RWPE2 (cell line): ENCODE measurements at regions not wholly inside any gene's neighbourhood (a gene's known extent, or its start where the extent isn't known, plus 50 kb on each side); places are given as distances from the start of the nearest gene placed in this dataset.

ENCODE experiments used
- ATAC-seq: fragments of 200-7000 bp; cut with Tn5 transposase; 3 replicates; pipeline ENCODE4 v1.9.1; 2021; ENCODE audit warnings: low read depth
- DNase-seq: peaks from one replicate; pipeline ENCODE4 v3.0.0-alpha.2; 2020; ENCODE audit warnings: low spot score
- H3K27ac ChIP-seq: fragments of 450-650 bp; 2 replicates; pipeline ENCODE4 v1.5.1; 2017; ENCODE audit warnings: mild to moderate bottlenecking; ENCODE audit not compliant: poor library complexity, severe bottlenecking
- H3K27me3 ChIP-seq: fragments of 250-450 bp; sonication (Bioruptor Pico); 2 replicates; pipeline ENCODE4 v1.5.1; 2021; ENCODE audit warnings: mild to moderate bottlenecking, moderate library complexity; ENCODE audit not compliant: insufficient read depth, poor library complexity, severe bottlenecking
- H3K36me3 ChIP-seq: fragments of 250-450 bp; sonication (Bioruptor Pico); 2 replicates; pipeline ENCODE4 v1.5.1; 2020; ENCODE audit warnings: low read depth, mild to moderate bottlenecking, moderate library complexity
- H3K4me1 ChIP-seq: fragments of 250-450 bp; sonication (Bioruptor Pico); 2 replicates; pipeline ENCODE4 v1.5.1; 2021; ENCODE audit warnings: mild to moderate bottlenecking, moderate library complexity; ENCODE audit not compliant: insufficient read depth, poor library complexity, severe bottlenecking
- H3K4me3 ChIP-seq: fragments of 250-450 bp; sonication (Bioruptor Pico); 2 replicates; pipeline ENCODE4 v1.5.1; 2021; ENCODE audit warnings: mild to moderate bottlenecking, moderate library complexity; ENCODE audit not compliant: severe bottlenecking
- H3K9me3 ChIP-seq: fragments of 250-450 bp; sonication (Bioruptor Pico); 2 replicates; pipeline ENCODE4 v1.5.1; 2021; ENCODE audit warnings: mild to moderate bottlenecking, moderate library complexity; ENCODE audit not compliant: severe bottlenecking
- TF ChIP-seq, protein P1 (sequence below): fragments of 450-650 bp; IDR thresholded peaks from one replicate; pipeline ENCODE4 v1.5.1; 2017; ENCODE audit warnings: mild to moderate bottlenecking, moderate library complexity; ENCODE audit not compliant: poor library complexity, severe bottlenecking

DNA sequence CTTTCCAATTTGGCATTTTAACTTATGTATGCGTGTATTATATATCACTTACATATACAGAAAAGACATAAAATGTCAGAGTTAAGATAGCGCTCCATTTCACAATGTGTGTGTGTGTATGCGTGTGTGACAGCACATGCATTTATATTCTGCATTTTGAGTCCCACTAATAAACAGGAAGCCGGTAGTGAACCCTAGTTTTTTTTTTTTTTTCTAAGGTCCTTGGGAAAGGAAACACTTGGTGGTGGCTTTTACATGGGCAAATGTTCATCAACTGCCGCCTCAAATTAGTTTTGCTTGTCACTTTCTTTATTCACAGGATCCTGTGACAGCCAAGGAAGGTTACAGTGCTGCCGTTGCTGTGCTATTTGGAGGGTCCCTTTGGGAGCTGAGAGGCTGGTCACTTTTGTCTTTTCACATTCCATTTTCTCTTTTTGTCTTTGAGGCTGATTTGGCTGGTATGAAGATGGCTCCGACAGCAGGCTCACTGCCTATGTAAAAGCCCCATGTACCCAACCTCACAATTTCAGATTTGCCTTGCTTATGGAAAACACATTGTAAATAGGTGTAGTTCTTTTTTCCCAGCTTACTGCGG, 298.9 kb downstream of the CSNK1G3 start:
- no peak overlapping the region for H3K27ac ChIP-seq
- H3K9me3 ChIP-seq: no peaks in the 10 kb centered on the region
- H3K36me3 ChIP-seq: no peaks in the 10 kb centered on the region
- DNase-seq (no peak), ATAC-seq (no peak)
- no peak overlapping the region for H3K4me3 ChIP-seq
- H3K4me1 ChIP-seq: no peaks in the 10 kb centered on the region
- H3K27me3 ChIP-seq: no peaks in the 10 kb centered on the region
- TF ChIP-seq, protein P1, sequence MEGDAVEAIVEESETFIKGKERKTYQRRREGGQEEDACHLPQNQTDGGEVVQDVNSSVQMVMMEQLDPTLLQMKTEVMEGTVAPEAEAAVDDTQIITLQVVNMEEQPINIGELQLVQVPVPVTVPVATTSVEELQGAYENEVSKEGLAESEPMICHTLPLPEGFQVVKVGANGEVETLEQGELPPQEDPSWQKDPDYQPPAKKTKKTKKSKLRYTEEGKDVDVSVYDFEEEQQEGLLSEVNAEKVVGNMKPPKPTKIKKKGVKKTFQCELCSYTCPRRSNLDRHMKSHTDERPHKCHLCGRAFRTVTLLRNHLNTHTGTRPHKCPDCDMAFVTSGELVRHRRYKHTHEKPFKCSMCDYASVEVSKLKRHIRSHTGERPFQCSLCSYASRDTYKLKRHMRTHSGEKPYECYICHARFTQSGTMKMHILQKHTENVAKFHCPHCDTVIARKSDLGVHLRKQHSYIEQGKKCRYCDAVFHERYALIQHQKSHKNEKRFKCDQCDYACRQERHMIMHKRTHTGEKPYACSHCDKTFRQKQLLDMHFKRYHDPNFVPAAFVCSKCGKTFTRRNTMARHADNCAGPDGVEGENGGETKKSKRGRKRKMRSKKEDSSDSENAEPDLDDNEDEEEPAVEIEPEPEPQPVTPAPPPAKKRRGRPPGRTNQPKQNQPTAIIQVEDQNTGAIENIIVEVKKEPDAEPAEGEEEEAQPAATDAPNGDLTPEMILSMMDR: no peak

DNA sequence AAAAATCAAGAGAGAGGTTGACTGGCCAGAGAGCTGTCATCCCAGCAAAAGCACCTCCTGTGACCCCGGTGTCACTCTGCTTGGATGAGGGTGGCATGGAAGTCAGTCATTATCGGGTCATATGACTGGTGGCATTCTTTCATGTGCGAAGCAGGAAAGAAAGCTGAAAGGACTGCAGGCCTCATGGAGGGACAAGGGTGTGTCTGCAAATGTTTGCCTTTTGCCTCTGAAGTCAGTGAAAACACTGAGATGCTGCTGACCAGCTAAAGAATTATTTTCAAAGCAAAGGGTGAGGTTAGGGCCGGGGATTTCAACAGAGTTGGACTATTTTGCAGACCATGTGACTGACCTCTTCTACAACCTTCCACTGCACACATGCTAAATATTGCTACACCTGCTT, 298.3 kb downstream of the CSNK1G3 start:
- no peak for DNase-seq
- Histone ChIP-seq H3K4me3 (no peak overlapping the region), H3K27me3 (no peaks in the 10 kb centered on the region), H3K4me1 (no peaks in the 10 kb centered on the region), H3K27ac (no peak overlapping the region), H3K9me3 (no peaks in the 10 kb centered on the region), H3K36me3 (no peaks in the 10 kb centered on the region)
- no peak for ATAC-seq
- TF ChIP-seq, protein P1: no peak

DNA sequence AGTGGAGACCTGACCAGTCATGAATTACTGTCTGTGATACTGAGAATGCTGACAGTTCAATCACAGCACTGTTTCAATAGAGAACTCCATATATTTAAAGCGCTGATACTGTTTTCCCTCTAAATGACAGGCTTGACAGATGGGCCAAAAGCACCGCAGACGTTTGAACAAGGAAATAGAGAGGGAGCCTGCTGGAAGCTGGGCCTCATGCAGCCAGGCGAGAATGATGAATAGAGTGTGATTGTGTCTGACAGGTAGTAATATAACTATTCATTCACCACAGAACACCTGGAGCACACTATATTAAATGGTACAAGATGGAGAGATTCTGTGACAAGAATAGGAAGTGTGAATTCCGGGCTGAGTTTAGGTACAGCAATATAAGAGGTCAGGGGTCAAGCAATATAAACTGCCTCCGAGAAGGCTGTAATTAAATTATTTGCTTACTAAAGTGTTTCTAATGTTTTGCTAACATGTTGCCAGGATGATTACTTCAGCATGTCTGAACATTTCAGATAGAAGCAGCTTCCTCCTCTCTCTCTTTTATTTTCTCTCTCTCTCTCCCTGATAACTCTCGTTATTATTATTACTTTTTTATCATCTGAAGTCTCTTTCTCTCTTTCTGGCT, 297.7 kb downstream of the CSNK1G3 start:
- DNase-seq: no peak
- H3K4me1 ChIP-seq: no peaks in the 10 kb centered on the region
- H3K9me3 ChIP-seq: no peaks in the 10 kb centered on the region
- no peak overlapping the region for H3K27ac ChIP-seq
- no peaks in the 10 kb centered on the region for H3K27me3 ChIP-seq
- H3K4me3 ChIP-seq: no peak overlapping the region
- TF ChIP-seq, protein P1: no peak
- H3K36me3 ChIP-seq: no peaks in the 10 kb centered on the region
- no peak for ATAC-seq

DNA sequence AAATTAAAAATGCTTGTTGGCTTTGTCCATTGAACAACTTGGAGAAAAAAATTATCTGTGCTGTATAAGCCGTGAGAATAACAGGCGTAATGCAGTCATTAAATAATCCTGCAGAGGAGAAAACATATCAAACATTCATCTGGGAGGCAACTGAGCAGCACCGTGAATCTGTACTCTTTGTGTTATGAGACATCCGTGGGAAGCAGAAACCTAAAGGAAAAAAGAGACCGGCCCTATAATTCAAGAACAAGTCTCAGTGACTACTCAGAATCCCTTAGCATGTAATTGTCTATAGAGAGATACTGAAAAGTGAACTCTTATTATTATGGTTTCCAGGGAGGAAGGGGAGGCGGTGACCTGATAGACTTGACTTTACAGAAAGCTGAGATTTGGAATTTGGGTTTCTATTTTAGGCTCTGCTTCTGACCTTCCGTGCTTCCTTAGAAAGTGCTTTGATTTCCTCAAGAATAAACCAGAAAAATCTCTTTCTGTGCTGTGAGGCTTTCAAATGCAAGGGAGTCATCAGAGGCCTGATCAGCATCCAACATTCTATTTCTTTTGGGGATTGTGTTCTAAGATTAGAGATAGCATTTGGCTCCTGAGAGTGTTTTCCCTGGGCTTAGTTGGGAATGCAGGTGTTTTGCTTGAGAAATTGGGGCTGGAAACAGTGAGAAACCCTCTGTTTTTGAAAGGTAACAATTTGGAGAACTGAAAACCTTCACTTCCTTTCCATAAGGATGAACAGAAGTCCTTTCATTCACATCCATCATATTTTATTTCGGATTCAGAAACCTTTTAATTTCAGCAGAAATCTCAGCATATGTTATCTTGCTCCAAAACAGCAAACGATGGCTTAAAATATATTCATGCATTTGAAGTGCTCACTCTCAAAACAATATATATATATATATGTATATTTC, 296.7 kb downstream of the CSNK1G3 start:
- Histone ChIP-seq H3K36me3 (no peaks in the 10 kb centered on the region), H3K4me3 (no peak overlapping the region), H3K27me3 (no peaks in the 10 kb centered on the region), H3K4me1 (no peaks in the 10 kb centered on the region), H3K27ac (no peak overlapping the region), H3K9me3 (no peaks in the 10 kb centered on the region)
- TF ChIP-seq, protein P1: no peak
- no peak for DNase-seq
- ATAC-seq: no peak
